ENCODE measurements at regions not wholly inside any gene's neighbourhood (a gene's known extent, or its start where the extent isn't known, plus 50 kb on each side); places are given as distances from the start of the nearest gene placed in this dataset.
A peak's percentile ranks its signal among the peaks of the same experiment; 100 is the strongest.

DNA sequence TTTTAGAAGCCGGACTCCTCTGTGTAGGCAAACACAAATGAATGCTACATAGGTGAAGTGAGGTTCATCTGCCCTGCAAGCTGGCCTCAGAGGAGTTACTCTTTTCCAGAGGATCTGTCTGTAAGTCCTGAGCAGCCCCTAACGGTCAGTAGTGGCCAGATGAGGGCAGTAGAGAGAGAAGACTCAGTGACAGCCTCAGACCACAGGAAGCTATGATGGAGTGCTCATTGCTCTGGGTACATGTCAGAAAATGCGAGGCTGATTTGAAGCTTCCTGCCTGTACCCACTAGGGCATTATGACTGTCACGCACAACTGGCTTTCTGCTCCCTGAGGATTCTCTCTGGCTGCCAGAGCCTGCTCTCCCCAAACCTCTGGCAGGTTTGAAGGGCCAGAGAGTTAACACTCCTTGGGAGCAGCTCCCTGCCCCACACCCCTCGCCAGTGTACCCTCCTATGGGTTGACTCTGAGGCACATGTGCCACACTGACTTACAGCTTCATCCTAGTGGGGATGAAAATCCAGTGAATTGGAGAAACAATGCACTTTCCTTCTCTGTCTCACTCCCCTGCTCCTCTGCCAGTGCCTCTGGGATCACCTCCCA is 141.5 kb downstream of the GABRG2 start:
- DNase-seq (ENCODE audit: low read depth, low spot score) = peak; percentile 84

DNA sequence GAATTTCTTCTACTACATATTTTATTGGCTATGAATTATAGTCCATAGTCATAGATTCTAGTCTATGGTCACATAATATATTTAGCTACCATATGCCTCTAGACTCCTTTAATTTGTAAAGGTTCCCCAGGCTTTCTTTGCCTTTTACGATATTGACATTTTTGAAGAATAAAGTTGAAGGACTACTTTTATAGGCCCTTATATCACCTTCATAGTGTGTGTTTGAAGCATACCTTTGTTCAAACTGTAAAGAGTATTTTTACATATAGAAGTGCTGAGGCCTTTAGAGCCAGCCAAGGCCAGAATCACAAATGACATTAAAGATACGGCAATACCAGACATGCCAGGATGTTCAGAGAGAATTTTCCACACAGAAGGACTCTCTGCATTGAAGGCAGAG is 147.0 kb downstream of the GABRG2 start:
- DNase-seq (ENCODE audit: low read depth, low spot score) = no peak

DNA sequence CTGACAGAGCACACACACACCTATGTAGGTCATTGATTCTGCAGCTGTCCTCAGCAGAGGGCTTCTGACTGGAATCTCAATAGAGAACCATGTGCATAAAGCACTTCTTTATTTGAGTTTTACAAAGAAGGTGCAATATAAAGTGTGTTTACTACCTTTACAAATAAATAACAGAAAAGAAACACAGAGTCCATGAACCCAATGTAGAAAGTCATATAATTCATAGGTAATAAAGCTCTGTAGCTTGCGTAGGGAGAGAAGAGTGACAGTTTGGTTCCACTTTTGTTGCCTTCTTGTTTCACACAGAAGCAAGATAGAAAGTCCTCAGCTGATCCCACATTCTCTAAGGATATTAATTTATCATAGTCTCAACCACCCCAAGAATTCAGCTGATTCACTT is 149.5 kb downstream of the GABRG2 start:
- no peak for DNase-seq (ENCODE audit: low read depth, low spot score)

DNA sequence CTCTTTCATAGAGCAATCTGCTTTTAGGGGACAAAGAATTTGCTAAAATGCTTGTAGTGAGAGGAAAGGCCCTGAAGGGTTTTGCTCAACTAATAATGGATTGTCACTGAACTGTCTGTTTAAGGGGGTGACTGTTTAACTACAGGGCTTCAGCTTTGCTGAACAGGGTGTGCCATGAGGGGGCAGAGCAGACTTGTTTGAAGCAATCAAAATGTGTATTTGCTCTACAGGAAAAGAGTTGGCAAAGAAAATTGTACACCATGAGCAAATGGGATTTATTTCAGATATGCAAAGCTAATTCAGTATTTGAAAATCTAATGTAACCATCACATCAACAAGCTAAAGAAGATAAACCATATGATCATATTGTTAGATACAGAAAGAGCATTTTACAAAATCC is 154.3 kb downstream of the GABRG2 start:
- no peak for DNase-seq (ENCODE audit: low read depth, low spot score)

DNA sequence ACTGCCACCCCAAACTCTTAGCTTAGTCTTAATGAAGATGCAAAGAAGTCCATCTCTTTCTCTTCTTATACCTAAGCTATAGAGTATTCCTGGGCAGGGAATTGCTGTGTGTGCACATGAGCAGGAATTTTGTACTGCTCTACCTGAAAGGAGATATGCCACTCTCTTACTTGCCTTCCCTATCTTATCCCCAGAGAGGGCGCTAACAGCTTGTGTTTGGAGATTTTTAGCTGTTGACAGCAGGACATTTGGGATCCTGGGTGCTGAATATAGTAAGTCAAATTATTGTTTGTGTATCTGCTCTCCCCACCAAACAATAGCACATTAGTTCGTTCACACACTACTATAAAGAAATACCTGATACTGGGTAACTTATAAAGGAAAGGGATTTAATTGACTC is 159.5 kb downstream of the GABRG2 start:
- DNase-seq (ENCODE audit: low read depth, low spot score) = no peak

DNA sequence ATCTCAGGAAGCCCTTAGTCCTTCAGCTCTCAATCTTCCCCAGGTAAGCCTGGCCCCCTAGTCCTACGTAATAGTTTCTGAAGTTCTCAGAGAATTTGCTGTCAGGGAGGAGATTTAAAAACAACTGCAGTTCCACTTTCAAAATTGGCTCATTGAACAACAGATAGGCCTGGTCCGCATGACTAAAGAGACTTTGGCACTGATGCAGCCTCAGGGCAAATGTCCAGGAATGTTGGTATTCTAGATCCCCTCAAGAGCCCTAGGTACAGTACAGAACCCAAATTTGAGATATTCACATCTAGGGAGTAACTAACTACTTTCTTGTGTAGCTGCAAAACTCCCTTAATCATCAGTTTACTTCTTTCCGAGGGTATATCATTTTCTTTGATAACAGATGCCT is 162.8 kb downstream of the GABRG2 start:
- peak; percentile 21 for DNase-seq (ENCODE audit: low read depth, low spot score)

DNA sequence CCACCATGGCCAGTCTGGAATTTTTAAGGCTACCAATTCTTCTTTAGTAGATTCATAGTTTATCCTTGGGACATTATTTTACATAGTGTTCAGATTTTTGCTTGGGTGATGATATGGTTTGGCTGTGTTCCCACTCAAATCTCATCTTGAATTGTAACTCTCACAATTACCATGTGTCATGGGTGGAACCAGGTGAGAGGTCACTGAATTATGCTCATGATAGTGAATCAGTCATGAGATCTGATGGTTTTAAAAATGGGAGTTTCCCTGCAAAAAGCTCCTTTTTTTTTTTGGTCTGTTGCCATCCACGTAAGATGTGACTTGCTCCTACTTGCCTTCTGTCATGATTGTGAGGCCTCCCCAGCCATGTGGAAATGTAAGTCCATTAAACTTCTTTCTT is 163.9 kb downstream of the GABRG2 start:
- DNase-seq (ENCODE audit: low read depth, low spot score) = no peak

DNA sequence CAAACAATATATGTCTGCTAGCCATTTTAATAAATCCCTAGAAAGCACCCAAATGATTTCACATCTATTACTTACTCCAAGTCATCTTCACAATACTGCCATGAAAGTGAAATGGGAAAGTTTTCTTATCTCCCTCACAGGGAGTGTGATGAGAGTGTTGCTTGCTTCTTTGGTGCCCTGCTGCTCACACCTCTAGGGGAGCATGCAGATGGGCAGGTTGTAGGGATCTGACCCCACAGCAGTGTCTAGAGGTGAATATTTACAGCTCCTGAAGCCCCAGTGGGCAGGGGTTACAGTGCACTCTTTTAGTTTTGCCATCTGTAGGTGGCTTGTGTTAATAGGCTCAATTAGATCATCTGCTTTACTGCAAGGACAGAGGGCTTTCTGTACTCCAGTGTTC is 173.2 kb downstream of the GABRG2 start:
- no peak for DNase-seq (ENCODE audit: low read depth, low spot score)

DNA sequence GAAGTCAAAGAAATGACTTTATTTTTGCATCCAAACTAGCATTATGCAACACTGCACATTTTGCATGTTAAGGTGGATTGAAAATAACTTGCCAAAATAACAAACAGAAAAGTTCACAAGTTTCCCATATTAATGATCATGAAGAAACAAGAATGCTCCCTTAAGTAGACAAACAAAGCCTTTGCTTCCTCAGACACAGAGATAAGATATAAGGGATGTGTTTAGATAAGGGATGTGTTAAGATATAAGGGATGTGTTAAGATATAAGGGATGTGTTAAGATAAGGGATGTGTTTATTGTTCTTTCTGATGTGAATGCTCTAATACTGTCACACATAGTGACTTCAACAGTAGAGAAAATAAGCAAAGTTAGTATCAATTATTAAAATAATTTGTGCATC is 174.8 kb downstream of the GABRG2 start:
- no peak for DNase-seq (ENCODE audit: low read depth, low spot score)

DNA sequence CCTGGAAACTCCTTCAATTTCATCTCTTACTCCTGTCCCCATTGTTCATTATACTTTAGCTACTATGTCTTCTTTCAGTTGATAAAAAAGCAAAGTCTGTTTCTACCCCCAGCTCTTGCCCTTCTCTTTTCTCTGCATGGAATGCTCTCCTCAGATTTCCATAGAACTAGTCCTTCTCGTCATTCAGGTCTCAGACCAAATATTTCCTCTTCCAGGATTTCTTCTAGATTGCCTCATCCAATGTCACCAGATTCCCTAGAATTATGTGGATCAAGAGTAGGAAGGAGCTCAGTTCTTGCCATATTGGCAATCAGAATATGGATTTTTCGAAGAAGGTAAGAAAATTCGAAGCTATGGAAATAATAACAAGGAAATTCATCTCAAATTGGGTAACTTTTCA is 176.1 kb downstream of the GABRG2 start:
- no peak for DNase-seq (ENCODE audit: low read depth, low spot score)

DNA sequence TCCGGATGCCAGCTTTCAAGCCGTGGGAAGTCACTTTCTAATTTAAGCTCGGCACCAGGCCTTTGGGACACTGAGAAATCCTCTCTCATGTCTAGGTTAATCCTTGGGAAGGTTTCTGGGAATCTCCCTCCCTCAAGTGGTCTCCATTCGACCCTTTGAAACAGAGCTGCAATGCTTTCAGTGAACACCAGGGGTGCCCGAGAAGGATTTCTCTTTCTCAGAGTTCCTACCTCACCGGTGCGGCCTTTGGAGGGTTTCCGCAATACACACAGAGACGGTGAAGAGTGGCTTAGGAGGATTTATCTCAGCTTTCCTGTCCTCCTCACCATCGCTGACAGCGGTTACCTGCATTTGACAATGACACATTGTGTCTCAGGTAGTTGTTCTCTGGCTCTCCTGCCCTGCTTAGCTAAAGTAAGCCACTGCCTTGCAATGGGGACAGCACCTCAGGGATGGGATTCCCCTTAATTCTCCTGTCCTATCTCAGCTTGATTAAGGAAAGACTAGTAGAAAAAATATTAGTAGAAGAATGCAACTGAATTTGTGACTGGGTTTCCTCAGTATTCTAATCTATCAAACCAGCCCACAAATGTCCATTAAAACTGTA is 180.6 kb downstream of the GABRG2 start:
- peak; percentile 64 for DNase-seq (ENCODE audit: low read depth, low spot score)

DNA sequence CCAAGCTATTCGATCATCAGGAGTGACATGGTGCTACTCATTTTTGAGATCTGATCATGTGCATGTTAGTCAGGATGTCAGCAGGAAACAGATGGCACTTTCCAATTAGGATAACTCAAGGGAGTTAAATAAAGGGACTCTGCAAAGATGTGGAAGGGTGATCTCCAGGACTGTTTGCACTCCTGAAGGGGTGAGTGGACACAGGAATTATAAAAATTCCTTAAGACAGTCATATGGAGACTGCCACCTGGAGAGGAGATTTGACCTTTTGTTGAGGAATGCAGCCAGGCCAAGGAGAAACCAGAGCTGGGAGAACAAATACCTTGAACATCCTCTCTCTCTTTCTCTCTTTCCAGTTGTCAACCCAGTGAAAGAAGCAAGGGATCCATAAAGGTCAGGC is 189.1 kb downstream of the GABRG2 start:
- DNase-seq (ENCODE audit: low read depth, low spot score) = no peak

DNA sequence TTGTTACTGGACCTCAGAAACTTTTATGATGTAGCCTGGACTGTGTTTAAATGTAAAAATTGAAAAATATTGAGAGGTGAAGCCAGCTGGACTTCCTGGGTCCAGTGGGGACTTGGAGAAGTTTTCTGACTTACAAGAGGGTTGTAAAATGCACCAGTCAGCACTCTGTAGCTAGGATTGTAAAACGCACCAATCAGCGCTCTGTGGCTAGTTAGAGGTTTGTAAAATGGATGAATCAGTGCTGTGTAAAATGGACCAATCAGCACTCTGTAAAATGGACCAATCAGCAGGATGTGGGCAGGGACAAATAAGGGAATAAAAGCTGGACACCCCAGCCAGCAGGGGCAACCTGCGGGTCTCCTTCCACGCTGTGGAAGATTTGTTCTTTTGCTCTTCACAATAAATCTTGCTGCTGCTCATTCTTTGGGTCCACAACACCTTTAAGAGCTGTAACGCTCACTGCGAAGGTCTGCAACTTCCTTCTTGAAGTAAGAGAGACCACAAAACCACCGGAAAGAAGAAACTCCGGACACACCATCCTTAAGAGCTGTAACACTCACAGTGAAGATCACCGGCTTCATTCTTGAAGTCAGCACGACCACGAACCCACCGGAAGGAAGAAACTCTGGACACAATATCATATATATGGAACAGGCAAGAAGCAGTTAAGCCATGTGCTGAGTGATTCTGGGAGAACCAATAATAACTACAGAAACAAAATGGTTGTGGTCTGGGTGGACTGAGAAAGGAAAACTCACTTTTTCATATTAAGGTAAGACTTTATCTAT is 201.3 kb downstream of the GABRG2 start:
- DNase-seq (ENCODE audit: low read depth, low spot score) = no peak

DNA sequence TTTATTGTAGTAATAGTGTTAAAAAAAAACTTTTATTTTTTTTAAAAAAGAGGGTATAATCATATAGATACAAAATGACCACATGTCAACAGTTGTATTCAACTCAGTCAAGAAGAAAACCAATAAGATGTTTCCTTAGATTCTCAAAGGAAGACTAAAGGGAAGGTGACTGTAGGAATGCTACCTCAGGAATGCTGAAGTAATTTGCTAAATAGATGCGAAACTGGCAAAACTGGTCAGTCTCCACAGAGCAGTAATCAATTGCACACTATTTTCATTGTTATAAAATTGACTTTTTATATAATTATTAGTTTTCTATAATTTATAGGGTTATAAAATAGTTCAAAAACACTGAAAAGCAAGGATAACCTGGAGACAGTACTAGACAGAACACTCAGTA is 204.8 kb downstream of the GABRG2 start:
- no peak for DNase-seq (ENCODE audit: low read depth, low spot score)

DNA sequence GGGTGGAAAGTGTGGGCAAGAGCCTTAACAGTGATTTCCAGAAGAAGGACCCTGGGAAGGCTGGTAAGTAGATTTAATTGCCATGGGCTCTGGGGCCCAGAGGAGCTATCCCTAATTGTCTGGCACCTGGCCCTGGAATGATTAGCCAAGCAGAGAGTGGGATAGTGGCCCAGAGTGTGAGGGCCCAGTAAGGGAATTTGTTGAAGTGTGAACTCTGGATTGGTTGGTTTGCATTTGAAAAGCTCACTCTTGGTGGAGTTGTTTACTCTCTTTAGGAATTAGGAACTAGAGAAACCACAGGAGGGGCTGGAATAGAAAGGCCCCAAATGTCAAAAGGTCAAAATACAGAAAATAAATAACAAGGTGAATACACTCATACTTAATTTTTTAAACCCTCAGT is 207.1 kb downstream of the GABRG2 start:
- peak; percentile 82 for DNase-seq (ENCODE audit: low read depth, low spot score)

DNA sequence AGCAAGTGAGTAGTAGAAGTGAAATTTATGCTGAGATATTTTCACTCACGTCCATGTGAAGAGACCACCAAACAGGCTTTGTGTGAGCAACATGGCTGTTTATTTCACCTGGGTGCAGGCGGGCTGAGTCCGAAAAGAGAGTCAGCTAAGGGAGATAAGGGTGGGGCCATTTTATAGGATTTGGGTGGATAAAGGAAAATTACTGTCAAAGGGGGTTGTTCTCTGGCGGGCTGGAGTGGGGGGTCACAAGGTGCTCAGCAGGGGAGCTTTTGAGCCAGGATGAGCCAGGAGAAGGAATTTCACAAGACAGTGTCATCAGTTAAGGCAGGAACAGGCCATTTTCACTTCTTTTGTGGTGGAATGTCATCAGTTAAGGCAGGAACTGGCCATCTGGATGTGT is 207.8 kb downstream of the GABRG2 start:
- DNase-seq (ENCODE audit: low read depth, low spot score) = peak; percentile 17

DNA sequence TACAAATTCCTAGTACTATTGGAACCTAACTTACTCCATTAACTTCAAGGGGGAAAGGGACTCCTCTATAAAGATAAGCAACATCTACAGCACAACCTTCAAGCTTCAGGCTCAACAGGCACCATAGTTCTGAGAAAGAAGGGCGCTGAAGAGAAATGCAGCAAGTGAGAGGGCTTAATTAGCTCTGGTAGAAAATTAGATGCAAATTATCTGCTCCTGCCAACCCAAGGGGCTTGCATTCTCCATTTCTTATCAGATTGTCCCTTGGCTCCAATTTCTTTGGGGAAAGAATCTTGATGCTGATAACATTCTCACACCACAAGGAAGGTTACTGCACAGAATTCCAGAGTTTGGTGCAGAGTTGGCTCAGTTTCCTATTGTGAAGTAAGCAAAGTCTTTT is 214.6 kb downstream of the GABRG2 start:
- DNase-seq (ENCODE audit: low read depth, low spot score) = peak; percentile 11

DNA sequence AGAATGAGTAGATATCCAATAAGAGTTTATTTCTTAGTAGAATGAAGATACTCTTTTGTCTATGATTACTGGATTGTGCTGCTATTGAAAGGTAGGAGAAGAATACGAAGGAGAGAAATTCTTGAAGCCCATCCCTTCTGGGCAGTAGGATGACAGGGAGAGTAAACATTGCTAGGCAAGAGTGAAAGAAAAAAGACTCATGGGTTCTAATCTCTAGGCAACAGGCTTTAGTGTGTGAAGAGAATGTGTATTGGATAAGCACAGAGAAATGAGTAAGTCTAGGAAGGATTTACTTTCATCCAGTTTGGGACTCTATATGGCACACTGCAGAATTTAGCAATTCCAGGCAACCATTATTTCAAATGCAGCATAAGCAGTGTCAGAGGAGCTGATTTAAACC is 216.0 kb downstream of the GABRG2 start:
- DNase-seq (ENCODE audit: low read depth, low spot score) = no peak

DNA sequence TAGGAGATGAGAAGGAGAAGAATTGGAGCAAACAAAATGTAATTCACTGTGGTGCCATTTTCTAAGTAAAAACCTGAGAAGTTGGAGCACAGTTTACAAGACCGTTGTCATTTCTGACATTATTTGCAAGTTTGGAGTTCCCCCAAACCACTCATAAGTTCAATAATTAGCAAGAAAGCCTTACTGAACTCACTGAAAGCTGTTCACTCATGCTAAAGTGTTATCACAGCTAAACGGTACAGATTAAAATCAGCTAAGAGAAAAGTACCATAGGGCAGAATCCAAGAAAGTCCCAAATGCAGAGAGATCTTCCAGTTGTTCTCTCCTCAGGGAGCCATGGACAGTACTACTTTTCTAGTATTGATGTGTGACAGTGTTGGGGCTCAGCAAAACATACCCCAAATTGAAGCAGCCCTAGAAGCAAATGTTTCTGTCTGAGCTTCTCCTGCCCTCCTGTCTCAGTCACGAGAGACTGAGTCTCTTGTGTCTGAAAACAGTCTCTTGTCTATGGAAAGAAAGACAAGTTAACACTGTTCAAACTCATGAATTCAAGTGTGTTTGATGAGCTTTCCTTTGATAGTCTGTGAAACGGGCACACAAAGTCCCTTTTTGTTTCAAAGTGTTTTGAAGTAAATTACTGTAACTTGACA is 221.2 kb downstream of the GABRG2 start:
- DNase-seq (ENCODE audit: low read depth, low spot score) = no peak

DNA sequence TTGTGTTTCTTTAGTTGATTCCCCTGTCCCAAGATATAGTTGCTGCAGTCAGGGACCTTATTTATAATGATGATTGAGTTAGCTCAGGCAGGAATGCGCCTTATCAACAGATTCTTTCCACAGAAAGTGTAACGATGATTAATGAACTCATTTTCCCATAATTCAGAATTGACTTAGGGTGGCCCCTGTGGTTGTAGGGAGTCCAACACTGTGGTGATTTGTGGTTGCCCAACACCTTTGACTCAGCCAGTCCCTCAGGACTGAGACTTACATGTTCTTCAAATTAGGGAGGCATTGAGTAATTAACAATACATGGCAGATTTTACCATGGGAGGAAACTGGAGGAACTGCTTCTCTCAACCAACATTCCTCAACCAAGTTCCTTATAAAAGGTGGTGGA is 221.9 kb downstream of the GABRG2 start:
- DNase-seq (ENCODE audit: low read depth, low spot score) = no peak

DNA sequence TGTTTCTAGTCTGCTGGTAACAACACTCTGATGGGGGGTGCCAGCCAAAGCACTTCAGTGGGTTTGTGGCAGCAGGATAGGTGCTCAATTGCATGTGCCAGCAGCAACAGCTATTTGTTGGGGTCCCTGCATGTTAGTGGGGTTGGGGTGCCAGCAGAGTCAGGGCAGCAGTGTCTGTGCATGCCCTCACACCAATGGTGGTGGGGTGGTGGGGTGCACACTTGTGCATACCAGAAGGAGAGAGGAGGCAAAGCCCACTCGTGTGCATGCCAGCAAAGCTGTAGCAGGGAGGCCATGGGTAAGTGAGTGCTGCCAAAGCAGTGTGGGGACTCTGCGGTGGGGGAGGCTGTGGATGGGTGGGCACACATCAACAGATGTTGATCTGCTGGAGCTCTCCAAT is 232.2 kb downstream of the GABRG2 start:
- no peak for DNase-seq (ENCODE audit: low read depth, low spot score)

DNA sequence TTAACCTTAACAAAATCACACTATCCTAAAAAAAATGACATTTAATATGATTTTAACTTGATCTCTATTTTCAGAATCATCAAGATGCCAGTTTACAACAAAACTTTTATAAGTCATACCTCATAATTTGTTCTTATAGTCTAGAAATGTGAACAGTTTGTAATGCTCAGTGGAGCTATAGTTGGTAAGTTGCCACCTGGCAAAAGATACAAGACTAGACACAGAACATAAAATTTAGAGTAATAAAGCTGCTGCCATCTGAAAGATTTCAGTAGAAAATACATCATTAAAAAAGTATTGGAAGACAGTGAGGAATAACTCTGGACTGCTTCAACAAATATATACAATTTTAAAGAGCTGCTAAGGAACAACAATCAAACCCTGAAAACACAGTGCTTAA is 233.8 kb downstream of the GABRG2 start:
- DNase-seq (ENCODE audit: low read depth, low spot score) = no peak

DNA sequence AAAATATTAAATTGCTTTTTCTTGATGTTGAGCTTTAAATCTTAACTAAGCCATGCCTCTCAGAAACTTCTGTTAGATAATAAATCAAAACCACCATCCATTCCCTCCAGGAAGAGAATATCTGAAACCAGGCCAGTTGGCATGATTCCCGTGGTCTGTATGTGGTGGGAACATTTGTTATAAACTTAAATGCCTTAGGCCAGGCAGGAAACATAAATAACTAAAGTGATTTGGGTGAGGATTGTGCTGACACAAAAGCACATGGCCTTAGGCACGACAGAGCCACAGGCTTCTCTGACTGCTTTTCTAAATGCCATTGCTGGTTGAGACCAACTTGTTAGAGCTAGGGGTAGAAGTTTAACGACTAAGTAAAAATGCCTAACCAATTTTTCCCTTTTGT is 255.9 kb downstream of the GABRG2 start:
- peak; percentile 74 for DNase-seq (ENCODE audit: low read depth, low spot score)
